VCaP (cell line): ENCODE measurements at regions not wholly inside any gene's neighbourhood (a gene's known extent, or its start where the extent isn't known, plus 50 kb on each side); places are given as distances from the start of the nearest gene placed in this dataset.

ENCODE experiments used
- H3K27ac ChIP-seq: fragments of 450-650 bp; 2 replicates; pipeline ENCODE4 v1.5.1; 2017
- TF ChIP-seq, protein P1 (sequence below): fragments of 450-650 bp; conservative IDR thresholded peaks from 2 replicates; pipeline ENCODE4 v1.5.1; 2017; ENCODE audit warnings: mild to moderate bottlenecking, moderate library complexity

DNA sequence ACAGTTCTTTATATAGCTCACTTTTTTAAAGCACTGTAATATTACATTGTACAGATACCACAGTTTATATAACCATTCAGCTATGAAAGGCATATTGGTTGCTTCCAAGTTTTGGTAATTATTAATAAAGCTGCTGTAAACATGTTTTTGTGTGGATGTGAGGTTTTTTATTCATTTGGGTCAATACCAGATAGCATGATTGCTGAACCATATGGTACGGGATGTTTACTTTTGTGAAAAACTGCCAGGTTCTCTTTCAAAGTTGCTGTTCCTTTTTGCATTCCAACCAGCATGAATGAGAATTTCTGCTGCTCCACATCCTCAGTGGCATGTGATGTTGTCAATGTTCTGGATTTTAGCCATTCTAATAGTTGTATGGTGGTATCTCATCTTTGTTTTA, 439.6 kb upstream of the NMUR2 start:
- H3K27ac ChIP-seq: no peak overlapping the region
- TF ChIP-seq, protein P1, sequence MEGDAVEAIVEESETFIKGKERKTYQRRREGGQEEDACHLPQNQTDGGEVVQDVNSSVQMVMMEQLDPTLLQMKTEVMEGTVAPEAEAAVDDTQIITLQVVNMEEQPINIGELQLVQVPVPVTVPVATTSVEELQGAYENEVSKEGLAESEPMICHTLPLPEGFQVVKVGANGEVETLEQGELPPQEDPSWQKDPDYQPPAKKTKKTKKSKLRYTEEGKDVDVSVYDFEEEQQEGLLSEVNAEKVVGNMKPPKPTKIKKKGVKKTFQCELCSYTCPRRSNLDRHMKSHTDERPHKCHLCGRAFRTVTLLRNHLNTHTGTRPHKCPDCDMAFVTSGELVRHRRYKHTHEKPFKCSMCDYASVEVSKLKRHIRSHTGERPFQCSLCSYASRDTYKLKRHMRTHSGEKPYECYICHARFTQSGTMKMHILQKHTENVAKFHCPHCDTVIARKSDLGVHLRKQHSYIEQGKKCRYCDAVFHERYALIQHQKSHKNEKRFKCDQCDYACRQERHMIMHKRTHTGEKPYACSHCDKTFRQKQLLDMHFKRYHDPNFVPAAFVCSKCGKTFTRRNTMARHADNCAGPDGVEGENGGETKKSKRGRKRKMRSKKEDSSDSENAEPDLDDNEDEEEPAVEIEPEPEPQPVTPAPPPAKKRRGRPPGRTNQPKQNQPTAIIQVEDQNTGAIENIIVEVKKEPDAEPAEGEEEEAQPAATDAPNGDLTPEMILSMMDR: no peak

DNA sequence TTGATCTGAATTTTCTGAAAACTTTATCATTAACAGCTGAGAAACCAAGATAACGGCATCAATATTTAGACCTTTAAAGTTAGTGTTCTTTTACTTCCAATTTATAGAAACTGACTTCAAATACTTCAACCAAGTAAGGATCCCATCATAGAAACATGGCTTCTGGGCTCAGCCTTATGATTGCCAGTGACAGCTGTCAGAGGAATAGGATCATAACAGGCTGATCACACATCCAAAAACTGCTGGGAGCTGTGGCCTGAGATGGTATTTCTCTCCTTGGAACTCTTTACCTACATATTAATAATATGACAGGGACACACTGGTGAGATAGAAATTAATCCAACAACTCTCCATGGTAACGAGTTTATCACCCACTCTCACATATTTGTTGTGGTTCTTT, 448.3 kb upstream of the NMUR2 start:
- no peak overlapping the region for H3K27ac ChIP-seq
- TF ChIP-seq, protein P1: no peak

DNA sequence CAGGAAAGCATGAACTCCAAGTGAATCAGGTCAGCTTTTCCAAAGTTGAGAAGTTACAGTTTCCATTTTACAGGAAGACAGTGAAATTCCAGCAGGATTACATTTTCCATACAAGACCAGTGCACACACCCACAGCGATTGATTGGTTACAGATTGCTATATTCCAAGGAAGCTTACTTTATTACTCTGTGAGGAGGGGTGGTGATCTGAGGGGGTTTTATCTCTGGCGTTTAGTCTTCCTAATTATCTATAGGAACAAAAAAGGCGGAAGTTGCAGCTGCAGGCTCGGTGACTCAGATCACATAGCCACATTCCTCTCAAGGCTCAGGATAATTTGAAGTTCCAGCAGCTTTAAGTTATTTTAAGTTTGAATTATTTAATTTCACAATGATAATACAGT, 450.4 kb upstream of the NMUR2 start:
- no peak overlapping the region for H3K27ac ChIP-seq
- TF ChIP-seq, protein P1: no peak

DNA sequence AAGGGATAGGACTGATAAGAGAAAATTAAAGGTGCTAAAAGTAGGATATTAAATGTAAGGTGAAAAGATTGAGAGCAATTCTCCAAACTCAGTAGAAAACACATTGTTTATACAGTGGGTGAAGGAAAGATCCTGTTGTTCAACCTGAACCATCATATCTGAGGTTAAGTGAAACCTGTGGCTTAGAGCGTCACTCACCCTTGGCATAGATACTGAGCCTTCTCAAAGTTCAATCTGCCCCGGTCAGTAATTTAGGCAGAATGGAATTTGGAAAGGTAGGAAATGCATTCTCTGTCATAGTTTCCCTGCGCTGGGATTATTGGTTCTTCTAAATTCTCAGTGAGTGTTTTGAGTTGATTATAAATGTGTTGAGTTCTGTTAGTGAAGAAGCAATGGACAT, 456.2 kb upstream of the NMUR2 start:
- H3K27ac ChIP-seq: no peak overlapping the region
- TF ChIP-seq, protein P1: no peak

DNA sequence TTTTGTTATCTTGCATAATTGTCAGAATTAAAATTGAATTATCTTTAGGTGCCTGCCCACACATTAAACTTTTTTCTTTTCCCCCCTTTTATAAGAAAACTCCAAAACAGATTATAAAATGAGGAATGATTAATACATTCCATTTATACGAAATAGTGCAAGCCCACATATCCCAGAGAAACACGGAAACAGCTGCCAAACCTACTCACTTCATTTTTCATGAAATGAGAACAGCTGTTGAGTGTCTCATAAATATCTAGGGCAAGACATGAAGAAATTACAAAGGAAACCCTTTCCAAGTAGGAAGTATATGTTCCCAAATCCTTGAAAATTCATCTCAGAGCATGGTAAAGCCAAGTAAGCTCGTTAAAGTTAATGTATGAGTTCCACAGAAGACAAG, 459.4 kb upstream of the NMUR2 start:
- H3K27ac ChIP-seq: no peak overlapping the region
- TF ChIP-seq, protein P1: no peak

DNA sequence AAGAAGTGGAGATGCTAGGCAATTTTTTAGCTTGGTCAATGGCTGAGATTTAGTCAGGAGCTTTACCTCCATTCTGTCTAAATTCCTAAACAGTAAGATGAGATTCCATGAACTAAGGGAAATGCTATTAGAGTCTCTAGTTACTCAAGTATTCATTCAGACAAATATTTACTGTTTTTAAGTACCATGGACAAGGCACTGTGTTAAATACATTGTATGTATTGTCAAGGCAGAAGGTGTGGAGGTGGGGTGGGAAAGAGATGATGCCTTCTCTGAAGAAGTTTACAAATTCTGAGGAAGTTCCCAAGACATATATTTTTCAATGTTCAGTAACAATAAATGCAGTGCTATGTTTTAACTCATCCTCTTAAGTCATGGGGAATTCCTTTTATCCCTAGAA, 459.9 kb upstream of the NMUR2 start:
- TF ChIP-seq, protein P1: no peak
- H3K27ac ChIP-seq: no peak overlapping the region

DNA sequence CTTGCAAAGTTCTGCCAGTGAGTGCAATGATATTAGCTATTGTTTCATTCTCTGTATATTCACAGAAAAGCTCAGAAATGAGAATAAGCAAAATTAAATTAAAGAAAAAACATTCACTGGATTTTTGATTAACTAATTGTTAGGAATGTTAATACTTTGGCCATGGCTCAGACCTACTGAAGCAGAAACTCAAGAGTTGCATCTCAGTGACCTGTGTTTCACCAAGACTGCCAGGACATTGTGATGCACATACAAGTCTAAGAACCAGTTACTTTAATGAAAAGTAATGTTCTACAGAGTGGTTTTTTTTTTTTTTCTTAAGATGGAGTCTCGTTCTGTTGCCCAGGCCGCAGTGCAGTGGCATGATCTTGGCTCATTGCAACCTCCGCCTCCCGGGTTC, 464.9 kb upstream of the NMUR2 start:
- H3K27ac ChIP-seq: no peak overlapping the region
- TF ChIP-seq, protein P1: no peak

DNA sequence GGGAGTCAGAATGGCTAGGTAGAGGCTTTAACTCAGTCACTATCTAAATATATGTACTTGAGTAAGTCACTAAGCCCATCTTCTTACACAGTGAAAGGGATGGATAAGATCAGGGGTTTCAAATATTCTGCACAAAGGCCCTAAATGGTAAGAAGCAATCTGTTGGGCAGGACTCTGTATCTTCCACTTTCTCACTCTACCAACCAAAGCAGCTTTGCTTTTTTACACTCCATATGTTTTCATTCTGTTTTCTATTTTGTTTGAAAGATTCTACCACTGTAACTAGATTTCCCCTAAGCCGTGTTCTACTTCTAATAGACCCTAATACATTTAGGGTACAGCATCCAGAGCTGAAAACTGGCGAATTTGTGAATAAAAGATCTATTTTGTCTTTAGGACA, 477.5 kb upstream of the NMUR2 start:
- TF ChIP-seq, protein P1: no peak
- no peak overlapping the region for H3K27ac ChIP-seq
